RWPE2 (cell line): ENCODE measurements at regions not wholly inside any gene's neighbourhood (a gene's known extent, or its start where the extent isn't known, plus 50 kb on each side); places are given as distances from the start of the nearest gene placed in this dataset.

Experiments
- ATAC-seq: fragments of 200-7000 bp; cut with Tn5 transposase; 3 replicates; pipeline ENCODE4 v1.9.1; 2021; ENCODE audit warnings: low read depth
- DNase-seq: peaks from one replicate; pipeline ENCODE4 v3.0.0-alpha.2; 2020; ENCODE audit warnings: low spot score
- H3K27ac ChIP-seq: fragments of 450-650 bp; 2 replicates; pipeline ENCODE4 v1.5.1; 2017; ENCODE audit warnings: mild to moderate bottlenecking; ENCODE audit not compliant: poor library complexity, severe bottlenecking
- H3K27me3 ChIP-seq: fragments of 250-450 bp; sonication (Bioruptor Pico); 2 replicates; pipeline ENCODE4 v1.5.1; 2021; ENCODE audit warnings: mild to moderate bottlenecking, moderate library complexity; ENCODE audit not compliant: insufficient read depth, poor library complexity, severe bottlenecking
- H3K36me3 ChIP-seq: fragments of 250-450 bp; sonication (Bioruptor Pico); 2 replicates; pipeline ENCODE4 v1.5.1; 2020; ENCODE audit warnings: low read depth, mild to moderate bottlenecking, moderate library complexity
- H3K4me1 ChIP-seq: fragments of 250-450 bp; sonication (Bioruptor Pico); 2 replicates; pipeline ENCODE4 v1.5.1; 2021; ENCODE audit warnings: mild to moderate bottlenecking, moderate library complexity; ENCODE audit not compliant: insufficient read depth, poor library complexity, severe bottlenecking
- H3K4me3 ChIP-seq: fragments of 250-450 bp; sonication (Bioruptor Pico); 2 replicates; pipeline ENCODE4 v1.5.1; 2021; ENCODE audit warnings: mild to moderate bottlenecking, moderate library complexity; ENCODE audit not compliant: severe bottlenecking
- H3K9me3 ChIP-seq: fragments of 250-450 bp; sonication (Bioruptor Pico); 2 replicates; pipeline ENCODE4 v1.5.1; 2021; ENCODE audit warnings: mild to moderate bottlenecking, moderate library complexity; ENCODE audit not compliant: severe bottlenecking
- TF ChIP-seq, protein P1 (sequence below): fragments of 450-650 bp; IDR thresholded peaks from one replicate; pipeline ENCODE4 v1.5.1; 2017; ENCODE audit warnings: mild to moderate bottlenecking, moderate library complexity; ENCODE audit not compliant: poor library complexity, severe bottlenecking

DNA sequence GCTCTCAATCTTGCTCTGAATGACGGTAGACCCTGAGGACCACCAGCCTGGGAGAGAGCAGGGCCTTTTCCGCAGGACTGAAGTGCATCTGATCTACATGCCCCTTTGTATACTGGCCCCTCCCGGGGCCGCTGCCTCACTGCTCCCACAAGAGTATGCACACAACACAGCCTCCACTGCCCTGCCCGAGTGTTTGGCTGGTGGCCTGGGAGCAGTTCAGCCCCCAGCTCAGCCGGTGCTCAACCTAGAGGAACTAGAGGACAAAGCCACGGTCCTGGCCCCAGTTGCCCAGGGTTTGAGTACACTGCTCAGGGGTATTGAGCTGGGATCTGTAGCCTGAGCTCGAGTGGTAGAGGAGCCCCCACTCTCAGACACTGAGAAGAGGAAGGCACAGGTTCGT lies 118.9 kb upstream of the CAB39 start:
- no peak overlapping the region for H3K4me3 ChIP-seq
- H3K27ac ChIP-seq: no peak overlapping the region
- no peaks in the 10 kb centered on the region for H3K36me3 ChIP-seq
- TF ChIP-seq, protein P1, sequence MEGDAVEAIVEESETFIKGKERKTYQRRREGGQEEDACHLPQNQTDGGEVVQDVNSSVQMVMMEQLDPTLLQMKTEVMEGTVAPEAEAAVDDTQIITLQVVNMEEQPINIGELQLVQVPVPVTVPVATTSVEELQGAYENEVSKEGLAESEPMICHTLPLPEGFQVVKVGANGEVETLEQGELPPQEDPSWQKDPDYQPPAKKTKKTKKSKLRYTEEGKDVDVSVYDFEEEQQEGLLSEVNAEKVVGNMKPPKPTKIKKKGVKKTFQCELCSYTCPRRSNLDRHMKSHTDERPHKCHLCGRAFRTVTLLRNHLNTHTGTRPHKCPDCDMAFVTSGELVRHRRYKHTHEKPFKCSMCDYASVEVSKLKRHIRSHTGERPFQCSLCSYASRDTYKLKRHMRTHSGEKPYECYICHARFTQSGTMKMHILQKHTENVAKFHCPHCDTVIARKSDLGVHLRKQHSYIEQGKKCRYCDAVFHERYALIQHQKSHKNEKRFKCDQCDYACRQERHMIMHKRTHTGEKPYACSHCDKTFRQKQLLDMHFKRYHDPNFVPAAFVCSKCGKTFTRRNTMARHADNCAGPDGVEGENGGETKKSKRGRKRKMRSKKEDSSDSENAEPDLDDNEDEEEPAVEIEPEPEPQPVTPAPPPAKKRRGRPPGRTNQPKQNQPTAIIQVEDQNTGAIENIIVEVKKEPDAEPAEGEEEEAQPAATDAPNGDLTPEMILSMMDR: no peak
- H3K27me3 ChIP-seq: no peaks in the 10 kb centered on the region
- ATAC-seq (no peak), DNase-seq (no peak)
- H3K9me3 ChIP-seq: no peaks in the 10 kb centered on the region
- H3K4me1 ChIP-seq: no peaks in the 10 kb centered on the region

DNA sequence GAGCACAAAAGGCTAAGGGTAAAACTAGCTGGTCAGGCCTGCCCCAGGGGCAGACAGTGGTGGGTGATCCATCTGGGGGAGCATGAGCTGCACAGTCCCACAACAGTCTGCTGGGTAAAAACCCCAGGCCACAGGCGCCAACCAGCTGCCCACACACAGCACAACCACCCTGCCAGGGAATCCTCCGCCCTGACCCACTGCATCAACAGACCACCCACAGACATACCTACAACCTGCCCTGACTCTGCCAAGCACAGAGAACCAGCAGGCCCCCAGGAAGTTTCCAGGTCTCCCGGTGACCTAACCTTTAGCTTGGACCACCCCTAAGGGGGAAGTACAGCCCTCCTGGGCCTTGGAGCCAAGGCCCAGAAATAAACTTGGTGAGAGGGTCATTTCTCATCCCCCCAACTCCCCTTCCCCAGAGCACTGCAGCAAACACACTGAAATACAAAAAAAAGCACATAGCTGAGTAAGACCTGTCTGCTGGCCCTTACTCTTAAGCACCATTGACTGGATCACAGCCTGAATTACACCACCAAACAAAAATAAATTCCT lies 118.3 kb upstream of the CAB39 start:
- DNase-seq: no peak
- Histone ChIP-seq H3K27me3 (no peaks in the 10 kb centered on the region), H3K36me3 (no peaks in the 10 kb centered on the region), H3K9me3 (no peaks in the 10 kb centered on the region), H3K27ac (no peak overlapping the region), H3K4me1 (no peaks in the 10 kb centered on the region), H3K4me3 (no peak overlapping the region)
- TF ChIP-seq, protein P1: no peak
- ATAC-seq: no peak

DNA sequence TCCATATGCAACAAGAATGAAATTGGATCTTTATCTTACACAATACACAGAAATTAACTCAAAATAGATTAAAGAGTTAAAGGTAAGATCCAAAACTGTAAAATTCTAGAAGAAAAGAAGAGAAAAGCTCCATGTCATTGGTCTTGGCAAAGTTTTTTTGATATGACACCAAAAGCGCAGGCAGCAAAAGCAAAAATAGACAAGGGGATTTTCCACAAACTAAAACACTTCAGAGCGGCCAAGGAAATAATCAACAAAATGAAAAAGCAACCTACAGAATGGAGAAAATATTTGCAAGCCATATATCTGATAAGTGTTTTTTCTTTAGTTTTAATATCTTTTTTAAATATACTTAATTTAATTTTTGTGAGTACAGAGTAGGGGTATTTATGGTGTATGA lies 112.8 kb upstream of the CAB39 start:
- Histone ChIP-seq H3K27me3 (no peaks in the 10 kb centered on the region), H3K36me3 (no peaks in the 10 kb centered on the region), H3K4me3 (no peak overlapping the region), H3K9me3 (no peaks in the 10 kb centered on the region), H3K27ac (no peak overlapping the region), H3K4me1 (no peaks in the 10 kb centered on the region)
- TF ChIP-seq, protein P1: no peak
- ATAC-seq (no peak), DNase-seq (no peak)

DNA sequence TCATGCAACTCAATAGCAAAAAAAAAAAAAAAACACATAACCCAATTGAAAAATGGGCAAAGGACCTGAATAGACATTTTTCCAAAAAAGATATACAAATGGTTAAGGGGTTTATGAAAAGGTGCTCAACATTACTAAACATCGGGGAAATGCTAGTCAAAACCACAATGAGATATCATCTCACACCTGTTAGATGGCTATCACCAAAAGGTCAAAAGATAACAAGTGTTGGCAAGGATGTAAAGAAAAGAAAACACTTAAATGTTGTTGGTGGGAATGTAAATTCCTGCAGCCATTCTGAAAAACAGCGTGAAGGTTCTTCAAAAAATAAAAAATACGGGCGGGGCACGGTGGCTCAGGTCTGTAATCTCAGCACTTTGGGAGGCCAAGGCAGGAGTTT lies 112.4 kb upstream of the CAB39 start:
- Histone ChIP-seq H3K27ac (no peak overlapping the region), H3K4me3 (no peak overlapping the region), H3K36me3 (no peaks in the 10 kb centered on the region), H3K27me3 (no peaks in the 10 kb centered on the region), H3K9me3 (no peaks in the 10 kb centered on the region), H3K4me1 (no peaks in the 10 kb centered on the region)
- DNase-seq (no peak), ATAC-seq (no peak)
- TF ChIP-seq, protein P1: no peak

DNA sequence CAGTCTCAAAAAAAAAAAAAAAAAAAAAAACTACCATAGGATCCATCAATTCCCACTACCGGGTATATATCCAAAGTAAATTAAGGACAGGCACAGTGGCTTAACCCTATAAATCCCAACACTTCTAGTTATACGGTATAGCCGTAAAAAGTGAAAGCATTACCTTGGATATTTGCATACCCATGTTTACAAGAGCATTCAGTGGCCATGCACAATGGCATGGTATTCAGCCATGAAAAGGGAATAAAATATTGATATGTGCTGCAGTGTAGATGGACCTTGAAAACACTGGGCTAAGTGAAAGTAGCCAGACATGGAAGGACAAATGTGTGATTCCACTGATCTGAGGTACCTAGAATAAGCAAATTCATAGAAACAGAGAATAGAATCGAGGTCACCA lies 111.8 kb upstream of the CAB39 start:
- no peak for DNase-seq

More for the DNA sequence above, 111.8 kb upstream of the CAB39 start:
- H3K36me3 ChIP-seq: no peaks in the 10 kb centered on the region
- no peak overlapping the region for H3K27ac ChIP-seq
- TF ChIP-seq, protein P1: no peak
- no peaks in the 10 kb centered on the region for H3K9me3 ChIP-seq
- H3K4me3 ChIP-seq: no peak overlapping the region
- ATAC-seq: no peak
- no peaks in the 10 kb centered on the region for H3K27me3 ChIP-seq
- H3K4me1 ChIP-seq: no peaks in the 10 kb centered on the region
